Ovary (tissue), 1 donor: ENCODE measurements at regions not wholly inside any gene's neighbourhood (a gene's known extent, or its start where the extent isn't known, plus 50 kb on each side); places are given as distances from the start of the nearest gene placed in this dataset.

Experiments used
- EP300 ChIP-seq: sonication (generic); formaldehyde crosslinking; IDR thresholded peaks from one replicate; pipeline ENCODE4 v1.6.1; 2017; ENCODE audit warnings: antibody characterized with exemption
- POLR2A ChIP-seq: fragments of 450-650 bp; IDR thresholded peaks from one replicate; pipeline ENCODE4 v1.6.1; 2017; ENCODE audit warnings: antibody characterized with exemption, mild to moderate bottlenecking, moderate library complexity

GRCh38 chr2:8089596-8089995, 592.3 kb upstream of the ID2 start:
- TF ChIP-seq POLR2A (no peak), EP300 (no peak)
